Neural cell (in vitro differentiated cells): ENCODE measurements at regions not wholly inside any gene's neighbourhood (a gene's known extent, or its start where the extent isn't known, plus 50 kb on each side); places are given as distances from the start of the nearest gene placed in this dataset.

ENCODE experiments used
- H2AFZ ChIP-seq: fragments of 200-600, 300-800 bp; sonication (generic), shearing (Covaris generic); 2 replicates; pipeline ENCODE4 v1.6.0; 2014; ENCODE audit warnings: low read depth, mild to moderate bottlenecking, antibody characterized with exemption, low read length, moderate library complexity
- H3F3A ChIP-seq: fragments of 200-600 bp; shearing (Covaris generic); 2 replicates; pipeline ENCODE4 v1.6.1; 2016; ENCODE audit warnings: mild to moderate bottlenecking, moderate library complexity, mixed read lengths, antibody characterized with exemption, low read length; ENCODE audit not compliant: insufficient read depth, poor library complexity, severe bottlenecking
- H3K27ac ChIP-seq: fragments of 200-600, 300-800 bp; sonication (generic), shearing (Covaris generic); 2 replicates; pipeline ENCODE4 v1.5.1; 2014; ENCODE audit warnings: mild to moderate bottlenecking, low read length, moderate library complexity
- H3K27me3 ChIP-seq: fragments of 300-800, 200-600 bp; sonication (generic), shearing (Covaris generic); 2 replicates; pipeline ENCODE4 v1.6.0; 2014; ENCODE audit warnings: mild to moderate bottlenecking, low read depth, low read length, moderate library complexity; ENCODE audit not compliant: insufficient read depth
- H3K36me3 ChIP-seq: fragments of 300-800, 200-600 bp; sonication (generic), shearing (Covaris generic); 2 replicates; pipeline ENCODE4 v1.5.1; 2014; ENCODE audit warnings: mild to moderate bottlenecking, antibody characterized with exemption, low read length, moderate library complexity; ENCODE audit not compliant: insufficient read depth
- H3K4me2 ChIP-seq: fragments of 300-800, 200-600 bp; sonication (generic), shearing (Covaris generic); 2 replicates; pipeline ENCODE4 v1.6.0; 2014; ENCODE audit warnings: mild to moderate bottlenecking, low read length
- H3K4me3 ChIP-seq: fragments of 300-800, 200-600 bp; sonication (generic), shearing (Covaris generic); 2 replicates; pipeline ENCODE4 v1.5.1; 2014; ENCODE audit warnings: mild to moderate bottlenecking, low read length, moderate library complexity
- H3K79me2 ChIP-seq: fragments of 200-600 bp; shearing (Covaris generic); replicated peaks from 2 replicates; pipeline ENCODE4 v1.6.0; 2014; ENCODE audit warnings: mild to moderate bottlenecking, low read length, moderate library complexity; ENCODE audit not compliant: insufficient read depth
- H3K9ac ChIP-seq: fragments of 300-800, 200-600 bp; sonication (generic), shearing (Covaris generic); 2 replicates; pipeline ENCODE4 v1.6.1; 2016; ENCODE audit warnings: mild to moderate bottlenecking, low read length, mixed read lengths
- H3K9me2 ChIP-seq: fragments of 200-600 bp; shearing (Covaris generic); 2 replicates; pipeline ENCODE4 v1.6.1; 2016; ENCODE audit warnings: mild to moderate bottlenecking, low read length, mixed read lengths; ENCODE audit not compliant: insufficient read depth
- H3K9me3 ChIP-seq: fragments of 200-600, 300-800 bp; sonication (generic), shearing (Covaris generic); 2 replicates; pipeline ENCODE4 v1.6.1; 2016; ENCODE audit warnings: mild to moderate bottlenecking, mixed run types, low read length, moderate library complexity, mixed read lengths
- H4K20me1 ChIP-seq: fragments of 200-600 bp; shearing (Covaris generic); 2 replicates; pipeline ENCODE4 v1.6.1; 2016; ENCODE audit warnings: mild to moderate bottlenecking, mixed run types; ENCODE audit not compliant: insufficient read depth
- CTCF ChIP-seq: fragments of 450-650 bp; IDR thresholded peaks from 2 replicates; pipeline ENCODE4 v1.5.1; 2014; ENCODE audit warnings: antibody characterized with exemption, mild to moderate bottlenecking, moderate library complexity; ENCODE audit not compliant: poor library complexity, severe bottlenecking
- EP300 ChIP-seq: fragments of 450-650 bp; conservative IDR thresholded peaks from 2 replicates; pipeline ENCODE4 v1.6.1; 2014; ENCODE audit warnings: antibody characterized with exemption, mild to moderate bottlenecking, moderate library complexity; ENCODE audit not compliant: poor library complexity, severe bottlenecking
- RAD21 ChIP-seq: fragments of 450-650 bp; conservative IDR thresholded peaks from 2 replicates; pipeline ENCODE4 v1.6.1; 2014; ENCODE audit warnings: antibody characterized with exemption, mild to moderate bottlenecking, moderate library complexity
- REST ChIP-seq: IDR thresholded peaks from 2 replicates; pipeline ENCODE4 v1.6.1; 2012; ENCODE audit warnings: borderline replicate concordance
- TAF1 ChIP-seq: IDR thresholded peaks from 2 replicates; pipeline ENCODE4 v1.6.1; 2012; ENCODE audit warnings: low read depth

- Histone ChIP-seq H3K4me2 (no peak overlapping the region), H3K36me3 (no peaks in the 10 kb centered on the region), H3K27me3 (no peaks in the 10 kb centered on the region), H2AFZ (no peak overlapping the region), H3K27ac (no peak overlapping the region), H3K9me2 (no peaks in the 10 kb centered on the region), H4K20me1 (no peaks in the 10 kb centered on the region), H3K79me2 (no peaks in the 10 kb centered on the region), H3K9ac (no peak overlapping the region), H3K4me3 (no peak overlapping the region), H3K9me3 (no peaks in the 10 kb centered on the region), H3F3A (no peaks in the 10 kb centered on the region)
- TF ChIP-seq REST (no peak), EP300 (no peak), CTCF (no peak), TAF1 (no peak)
Observed at GRCh38 chr2:122018736-122019135, 263.3 kb downstream of the TSN start.

- TF ChIP-seq REST (no peak), EP300 (no peak), TAF1 (no peak), RAD21 (no peak)
- H3K9me3 ChIP-seq = no peaks in the 10 kb centered on the region
- no peak overlapping the region for H3K27ac ChIP-seq
- no peak overlapping the region for H3K9ac ChIP-seq
- H4K20me1 ChIP-seq = no peaks in the 10 kb centered on the region
- H3K4me3 ChIP-seq = no peak overlapping the region
- no peaks in the 10 kb centered on the region for H3F3A ChIP-seq
- H3K4me2 ChIP-seq = no peak overlapping the region
- H3K79me2 ChIP-seq = no peaks in the 10 kb centered on the region
- H3K36me3 ChIP-seq = no peaks in the 10 kb centered on the region
- no peak overlapping the region for H2AFZ ChIP-seq
- no peaks in the 10 kb centered on the region for H3K9me2 ChIP-seq
- H3K27me3 ChIP-seq = no peaks in the 10 kb centered on the region
Observed at GRCh38 chr2:122019724-122020123, 264.3 kb downstream of the TSN start.
